Kidney (tissue), 13 donors: ENCODE measurements at regions not wholly inside any gene's neighbourhood (a gene's known extent, or its start where the extent isn't known, plus 50 kb on each side); places are given as distances from the start of the nearest gene placed in this dataset.

Experiments
- DNase-seq, 5 donors: peaks; one replicate each; pipeline ENCODE4 v3.0.0-alpha.2; 2013 to 2020
- FAIRE-seq: peaks from 2 replicates; lab custom pipeline; 2012; peaks lifted over from hg19 to GRCh38; lab: Jason Lieb, UNC
- H3K27ac ChIP-seq, 2 donors: one replicate each; pipeline ENCODE4 v1.7.0; 2013; ENCODE audit warnings: low read depth in 2 of 2, low read length in 2 of 2, inconsistent platforms in 1 of 2
- H3K27me3 ChIP-seq: one replicate; pipeline ENCODE4 v1.7.1; 2013; ENCODE audit warnings: low read length, inconsistent platforms; ENCODE audit not compliant: control insufficient read depth, insufficient read depth
- H3K36me3 ChIP-seq, 3 donors: one replicate each; pipeline versions ENCODE4 v1.7.0 to v1.7.1; 2013; ENCODE audit warnings: low read length in 3 of 3, control low read depth in 1 of 3, inconsistent platforms in 1 of 3; ENCODE audit not compliant: insufficient read depth in 3 of 3, control insufficient read depth in 2 of 3
- H3K4me1 ChIP-seq, 3 donors: one replicate each; pipeline versions ENCODE4 v1.7.0 to v1.7.1; 2013; ENCODE audit warnings: low read length in 3 of 3, inconsistent platforms in 1 of 3, low read depth in 1 of 3; ENCODE audit not compliant: control insufficient read depth in 2 of 3, insufficient read depth in 2 of 3
- H3K4me3 ChIP-seq, 3 donors: one replicate each; pipeline versions ENCODE4 v1.7.0 to v1.8.1; 2013; ENCODE audit warnings: low read length in 3 of 3, control low read depth in 1 of 3, inconsistent platforms in 1 of 3
- H3K9ac ChIP-seq, 3 donors: one replicate each; pipeline versions ENCODE4 v1.7.0 to v1.7.1; 2013; ENCODE audit warnings: low read length in 3 of 3, control low read depth in 1 of 3, inconsistent platforms in 1 of 3
- H3K9me3 ChIP-seq, 3 donors: one replicate each; pipeline versions ENCODE4 v1.7.0 to v1.7.1; 2013; ENCODE audit warnings: low read length in 3 of 3, control low read depth in 1 of 3, inconsistent platforms in 1 of 3; ENCODE audit not compliant: control insufficient read depth in 2 of 3, insufficient read depth in 1 of 3
- intact Hi-C: fragments of 100-400 bp; cut with DNase I; formaldehyde crosslinking; loops from one replicate; pipeline ENCODE4 v1.11.1; 2022
- TF ChIP-seq, protein P1 (sequence below): IDR thresholded peaks from 3 replicates; pipeline ENCODE4 v1.5.1; 2012; ENCODE audit warnings: mild to moderate bottlenecking, moderate library complexity, borderline replicate concordance; ENCODE audit not compliant: insufficient read depth; ENCODE audit errors: extremely low read depth
- donor health status: control.
- donor health status: control.
- donor health status: control.
- donor health status: control.
- donor health status: control.
- donor health status: DM: yes; HTN: yes; CAD: no.
- donor health status: Normal renal cell carcinoma (clear cell type).

DNA sequence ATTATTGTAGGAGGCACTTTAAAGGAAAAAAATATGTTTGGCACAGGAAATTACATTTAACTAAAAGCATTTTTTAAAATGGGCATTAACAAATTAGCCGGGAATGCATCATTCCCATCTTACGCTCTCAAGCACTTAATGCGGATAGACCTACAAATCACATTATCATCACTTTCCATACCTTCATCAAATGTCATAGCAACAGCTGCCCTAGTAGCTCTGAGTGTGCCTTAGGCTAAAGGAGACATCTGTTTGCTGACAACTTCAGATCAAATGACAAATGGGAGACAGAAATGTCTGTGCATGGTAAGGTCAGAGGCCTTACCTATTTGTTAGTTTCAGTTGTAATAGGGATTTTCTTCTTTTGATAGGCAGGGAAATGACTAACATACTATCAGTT lies 773.2 kb upstream of the SLC10A2 start:
- H3K36me3 ChIP-seq, result no peaks in the 10 kb centered on the region
- intact Hi-C loops, result no loop called here
- H3K9ac ChIP-seq, result no peak overlapping the region
- TF ChIP-seq, protein P1, sequence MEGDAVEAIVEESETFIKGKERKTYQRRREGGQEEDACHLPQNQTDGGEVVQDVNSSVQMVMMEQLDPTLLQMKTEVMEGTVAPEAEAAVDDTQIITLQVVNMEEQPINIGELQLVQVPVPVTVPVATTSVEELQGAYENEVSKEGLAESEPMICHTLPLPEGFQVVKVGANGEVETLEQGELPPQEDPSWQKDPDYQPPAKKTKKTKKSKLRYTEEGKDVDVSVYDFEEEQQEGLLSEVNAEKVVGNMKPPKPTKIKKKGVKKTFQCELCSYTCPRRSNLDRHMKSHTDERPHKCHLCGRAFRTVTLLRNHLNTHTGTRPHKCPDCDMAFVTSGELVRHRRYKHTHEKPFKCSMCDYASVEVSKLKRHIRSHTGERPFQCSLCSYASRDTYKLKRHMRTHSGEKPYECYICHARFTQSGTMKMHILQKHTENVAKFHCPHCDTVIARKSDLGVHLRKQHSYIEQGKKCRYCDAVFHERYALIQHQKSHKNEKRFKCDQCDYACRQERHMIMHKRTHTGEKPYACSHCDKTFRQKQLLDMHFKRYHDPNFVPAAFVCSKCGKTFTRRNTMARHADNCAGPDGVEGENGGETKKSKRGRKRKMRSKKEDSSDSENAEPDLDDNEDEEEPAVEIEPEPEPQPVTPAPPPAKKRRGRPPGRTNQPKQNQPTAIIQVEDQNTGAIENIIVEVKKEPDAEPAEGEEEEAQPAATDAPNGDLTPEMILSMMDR, result no peak
- DNase-seq, result no peak
- FAIRE-seq, result no peak
- no peaks in the 10 kb centered on the region for H3K4me1 ChIP-seq
- H3K27me3 ChIP-seq, result no peaks in the 10 kb centered on the region
- H3K4me3 ChIP-seq, result no peak overlapping the region
- no peaks in the 10 kb centered on the region for H3K9me3 ChIP-seq
- no peak overlapping the region for H3K27ac ChIP-seq

DNA sequence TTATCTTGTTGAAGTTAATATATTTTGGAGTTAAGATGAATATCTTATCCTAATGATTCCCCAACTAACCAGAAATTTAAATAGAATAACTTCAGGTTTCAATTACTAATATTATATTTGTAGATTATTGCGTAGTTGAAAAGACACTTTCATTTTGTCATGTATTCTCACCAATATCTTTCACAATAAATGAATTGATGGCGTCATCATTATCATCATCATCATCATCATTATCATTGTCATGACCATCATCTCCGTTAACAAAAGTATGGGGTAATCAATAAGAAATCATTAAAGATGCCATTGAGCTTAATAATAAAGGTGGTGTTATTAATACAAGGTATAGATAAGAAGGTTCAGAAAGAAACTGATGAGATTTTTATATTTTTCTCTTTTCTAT lies 768.8 kb upstream of the SLC10A2 start:
- H3K27ac ChIP-seq, result no peak overlapping the region
- FAIRE-seq (no peak), DNase-seq (no peak)
- intact Hi-C loops, result no loop called here
- TF ChIP-seq, protein P1, result no peak
- no peak overlapping the region for H3K4me3 ChIP-seq
- no peaks in the 10 kb centered on the region for H3K9me3 ChIP-seq
- no peaks in the 10 kb centered on the region for H3K36me3 ChIP-seq
- no peaks in the 10 kb centered on the region for H3K27me3 ChIP-seq
- no peak overlapping the region for H3K9ac ChIP-seq
- H3K4me1 ChIP-seq, result peaks cover 0 to 2% (median 0%) of the 10 kb centered on the region in 3 donors

DNA sequence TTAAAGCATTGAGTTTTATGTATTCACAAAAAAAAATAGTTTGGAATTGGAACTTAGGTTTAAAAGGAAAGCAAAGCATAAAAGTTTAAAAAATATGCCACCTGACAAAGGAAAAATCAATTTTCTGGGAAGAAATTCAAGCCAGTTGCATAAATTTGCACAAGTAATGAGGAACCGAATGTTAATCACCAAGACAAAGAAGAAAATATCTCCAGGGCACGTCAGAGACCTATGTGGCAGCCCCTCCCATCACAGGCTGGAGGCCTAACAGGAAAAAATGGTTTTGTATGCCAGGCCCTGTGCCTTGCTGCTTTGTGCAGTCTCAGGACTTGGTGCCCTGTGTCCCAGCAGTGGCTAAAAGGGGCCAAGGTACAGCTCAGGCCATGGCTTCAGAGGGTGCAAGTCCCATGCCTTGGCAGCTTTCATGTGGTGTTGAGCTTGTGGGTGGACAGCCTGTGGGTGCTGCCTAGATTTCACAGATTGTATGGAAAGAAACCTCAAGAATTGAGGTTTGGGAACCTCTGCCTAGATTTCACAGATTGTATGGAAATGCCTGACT lies 767.2 kb upstream of the SLC10A2 start:
- Histone ChIP-seq H3K4me3 (no peak overlapping the region), H3K4me1 (peaks cover 0 to 2% (median 0%) of the 10 kb centered on the region in 3 donors), H3K27ac (no peak overlapping the region), H3K27me3 (no peaks in the 10 kb centered on the region), H3K9ac (no peak overlapping the region), H3K9me3 (no peaks in the 10 kb centered on the region), H3K36me3 (no peaks in the 10 kb centered on the region)
- TF ChIP-seq, protein P1, result no peak
- intact Hi-C loops, result no loop called here
- FAIRE-seq (no peak), DNase-seq (no peak)

DNA sequence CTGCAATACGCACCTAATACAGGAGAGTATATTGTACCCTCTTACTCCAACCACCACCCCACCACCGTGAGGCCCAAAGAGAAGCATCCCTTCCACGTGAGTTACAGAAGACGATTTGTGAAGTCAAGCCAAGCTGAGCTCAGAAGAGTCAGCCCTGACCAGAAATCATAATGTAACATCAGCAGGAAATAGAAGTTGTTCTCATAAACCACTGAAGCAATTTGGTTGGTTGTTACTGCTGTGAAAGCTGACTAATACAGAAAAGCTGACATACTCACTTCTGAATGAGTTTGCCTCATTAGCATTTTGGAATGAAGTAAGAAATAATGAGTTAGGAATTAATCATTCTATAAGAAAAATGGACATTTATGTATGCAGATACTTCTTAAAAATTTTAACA lies 749.4 kb upstream of the SLC10A2 start:
- H3K4me1 ChIP-seq, result no peaks in the 10 kb centered on the region
- TF ChIP-seq, protein P1, result no peak
- H3K27ac ChIP-seq, result no peak overlapping the region
- no peak overlapping the region for H3K9ac ChIP-seq
- intact Hi-C loops, result no loop called here
- DNase-seq (no peak), FAIRE-seq (no peak)
- H3K27me3 ChIP-seq, result no peaks in the 10 kb centered on the region
- H3K4me3 ChIP-seq, result no peak overlapping the region
- H3K9me3 ChIP-seq, result no peaks in the 10 kb centered on the region
- H3K36me3 ChIP-seq, result no peaks in the 10 kb centered on the region
